RWPE1 (cell line): ENCODE measurements at regions not wholly inside any gene's neighbourhood (a gene's known extent, or its start where the extent isn't known, plus 50 kb on each side); places are given as distances from the start of the nearest gene placed in this dataset.

ENCODE experiments used
- CTCF ChIA-PET: fragments of 350-600 bp; sonication (Branson Sonifier 250); formaldehyde crosslinking; extraction: SDS; loops from one replicate; lab custom pipeline; 2021; lab: Yijun Ruan, JAX
- POLR2A ChIA-PET: fragments of 400-600 bp; formaldehyde crosslinking; extraction: SDS; loops from one replicate; lab custom pipeline; 2020; ENCODE audit warnings: antibody characterized with exemption; ENCODE audit not compliant: low non-redundant PET; lab: Yijun Ruan, JAX
- DNase-seq: peaks from one replicate; pipeline ENCODE4 v3.0.0; 2012; ENCODE audit warnings: low spot score
- H3K27ac ChIP-seq: fragments of 450-650 bp; 2 replicates; pipeline ENCODE4 v1.5.1; 2017
- TF ChIP-seq, protein P1 (sequence below): fragments of 450-650 bp; conservative IDR thresholded peaks from 2 replicates; pipeline ENCODE4 v1.5.1; 2017; ENCODE audit warnings: low read depth, mild to moderate bottlenecking

GRCh38 chr7:67821116-67821515 lies 824.5 kb downstream of the TYW1 start:
- no peak for DNase-seq
- no peak overlapping the region for H3K27ac ChIP-seq
- TF ChIP-seq, protein P1, sequence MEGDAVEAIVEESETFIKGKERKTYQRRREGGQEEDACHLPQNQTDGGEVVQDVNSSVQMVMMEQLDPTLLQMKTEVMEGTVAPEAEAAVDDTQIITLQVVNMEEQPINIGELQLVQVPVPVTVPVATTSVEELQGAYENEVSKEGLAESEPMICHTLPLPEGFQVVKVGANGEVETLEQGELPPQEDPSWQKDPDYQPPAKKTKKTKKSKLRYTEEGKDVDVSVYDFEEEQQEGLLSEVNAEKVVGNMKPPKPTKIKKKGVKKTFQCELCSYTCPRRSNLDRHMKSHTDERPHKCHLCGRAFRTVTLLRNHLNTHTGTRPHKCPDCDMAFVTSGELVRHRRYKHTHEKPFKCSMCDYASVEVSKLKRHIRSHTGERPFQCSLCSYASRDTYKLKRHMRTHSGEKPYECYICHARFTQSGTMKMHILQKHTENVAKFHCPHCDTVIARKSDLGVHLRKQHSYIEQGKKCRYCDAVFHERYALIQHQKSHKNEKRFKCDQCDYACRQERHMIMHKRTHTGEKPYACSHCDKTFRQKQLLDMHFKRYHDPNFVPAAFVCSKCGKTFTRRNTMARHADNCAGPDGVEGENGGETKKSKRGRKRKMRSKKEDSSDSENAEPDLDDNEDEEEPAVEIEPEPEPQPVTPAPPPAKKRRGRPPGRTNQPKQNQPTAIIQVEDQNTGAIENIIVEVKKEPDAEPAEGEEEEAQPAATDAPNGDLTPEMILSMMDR: no peak
- POLR2A ChIA-PET: no interaction called here
- CTCF ChIA-PET: no interaction called here

GRCh38 chr7:67823345-67823744 lies 826.7 kb downstream of the TYW1 start:
- H3K27ac ChIP-seq: no peak overlapping the region
- ChIA-PET CTCF (no interaction called here), POLR2A (no interaction called here)
- peak; percentile 9 for DNase-seq
- TF ChIP-seq, protein P1: no peak

- no peak overlapping the region for H3K27ac ChIP-seq
- ChIA-PET CTCF (no interaction called here), POLR2A (no interaction called here)
- DNase-seq: no peak
- TF ChIP-seq, protein P1: no peak
These were observed 828.7 kb downstream of the TYW1 start for GRCh38 chr7:67825356-67825755.

DNA sequence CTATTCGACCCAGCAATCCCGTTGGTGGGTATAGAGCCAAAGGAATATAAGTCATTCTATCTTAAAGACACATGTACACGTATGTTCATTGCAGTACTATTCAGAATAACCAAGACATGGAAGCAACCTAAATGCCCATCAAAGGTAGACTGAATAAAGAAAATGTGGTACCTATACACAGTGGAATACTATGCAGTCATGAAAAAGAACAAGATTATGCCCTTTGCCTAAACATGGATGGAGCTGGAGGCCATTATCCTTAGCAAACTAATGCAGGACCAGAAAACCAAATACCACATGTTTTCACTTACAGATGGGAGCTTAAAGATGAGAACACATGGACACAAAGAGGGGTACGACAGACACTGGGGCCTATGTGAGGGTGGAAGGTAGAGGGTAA lies 845.3 kb downstream of the TYW1 start:
- TF ChIP-seq, protein P1: no peak
- H3K27ac ChIP-seq: no peak overlapping the region
- no peak for DNase-seq
- CTCF ChIA-PET: interaction anchor here (0.6 kb wide), 1 partner anchor 26 kb away, joined by 3 read pairs; no protein-coding TSS in a partner anchor
- POLR2A ChIA-PET: no interaction called here

GRCh38 chr7:67842571-67842970 lies 845.9 kb downstream of the TYW1 start:
- CTCF ChIA-PET: interaction anchor here (0.6 kb wide), 1 partner anchor 27 kb away, joined by 3 read pairs; no protein-coding TSS in a partner anchor
- TF ChIP-seq, protein P1: no peak
- no peak overlapping the region for H3K27ac ChIP-seq
- POLR2A ChIA-PET: no interaction called here
- no peak for DNase-seq

DNA sequence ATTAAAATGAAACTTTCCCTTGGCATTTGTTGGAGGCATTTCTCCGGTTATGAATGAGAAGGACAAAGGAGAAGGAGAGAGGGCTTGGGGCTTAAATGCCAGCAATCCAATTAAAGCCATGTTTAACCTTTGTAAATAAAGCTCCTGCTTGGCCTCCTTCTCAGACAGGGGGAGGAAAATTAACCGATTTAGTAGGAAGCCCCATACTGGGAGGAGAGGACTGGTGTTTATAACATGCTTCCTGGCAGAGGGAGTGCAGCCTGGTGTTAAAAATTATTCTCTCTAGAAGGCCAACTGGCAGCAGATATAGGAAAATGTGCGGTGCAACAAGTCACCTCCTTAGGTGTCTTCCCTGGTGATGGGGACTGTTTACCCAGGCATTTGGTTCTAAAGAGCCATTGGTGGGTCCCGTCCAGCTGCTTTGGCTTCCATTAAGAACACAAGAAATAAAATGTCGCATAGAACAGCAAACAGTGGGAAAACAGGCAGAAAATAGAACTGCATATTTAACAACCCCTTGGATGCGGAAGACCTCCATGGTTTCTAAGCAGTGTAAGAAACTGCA lies 846.5 kb downstream of the TYW1 start:
- POLR2A ChIA-PET: no interaction called here
- H3K27ac ChIP-seq: no peak overlapping the region
- TF ChIP-seq, protein P1: no peak
- DNase-seq: no peak
- CTCF ChIA-PET: no interaction called here

- POLR2A ChIA-PET: no interaction called here
- TF ChIP-seq, protein P1: no peak
- CTCF ChIA-PET: no interaction called here
- DNase-seq: no peak
- no peak overlapping the region for H3K27ac ChIP-seq
These were observed 847.0 kb downstream of the TYW1 start for GRCh38 chr7:67843615-67844014.
